Panc1 (cell line): ENCODE measurements at regions not wholly inside any gene's neighbourhood (a gene's known extent, or its start where the extent isn't known, plus 50 kb on each side); places are given as distances from the start of the nearest gene placed in this dataset.

Experiments
- ATAC-seq: fragments of 200-7000 bp; cut with Tn5 transposase; 2 replicates; pipeline ENCODE4 v1.9.1; 2020; ENCODE audit warnings: mild to moderate bottlenecking, moderate library complexity
- BruUV-seq: library from RNA; stranded (reverse); fragments of 400-500 nt; replicated peaks from 2 replicates; lab custom pipeline; 2021; lab: Mats Ljungman, UMichigan
- CTCF ChIA-PET: fragments of 300-600 bp; sonication (Branson Sonifier 250); formaldehyde crosslinking; loops from one replicate; lab custom pipeline; 2022; ENCODE audit warnings: antibody characterized with exemption; lab: Charles Lee
- POLR2A ChIA-PET: fragments of 300-600 bp; sonication (Branson Sonifier 250); formaldehyde crosslinking; loops from one replicate; lab custom pipeline; 2022; ENCODE audit warnings: antibody characterized with exemption; lab: Charles Lee
- DNase-seq: peaks from one replicate; pipeline ENCODE4 v3.0.0-alpha.2; 2010; ENCODE audit warnings: low read depth, low spot score
- H3K27ac ChIP-seq: 2 replicates; pipeline ENCODE4 v1.5.1; 2011; ENCODE audit warnings: mild to moderate bottlenecking, low read length, inconsistent platforms
- H3K27me3 ChIP-seq: fragments of 200-500 bp; sonication (Bioruptor generic); 2 replicates; pipeline ENCODE4 v1.6.0; 2014; ENCODE audit warnings: low read length, inconsistent platforms; ENCODE audit not compliant: control insufficient read depth, insufficient read depth
- H3K36me3 ChIP-seq: fragments of 200-500 bp; sonication (Bioruptor generic); 2 replicates; pipeline ENCODE4 v1.5.1; 2014; ENCODE audit warnings: inconsistent platforms, mild to moderate bottlenecking, low read length, moderate library complexity; ENCODE audit not compliant: control insufficient read depth, insufficient read depth
- H3K4me1 ChIP-seq: 2 replicates; pipeline ENCODE4 v1.5.1; 2011; ENCODE audit warnings: inconsistent platforms, mild to moderate bottlenecking, low read length, moderate library complexity; ENCODE audit not compliant: control insufficient read depth, insufficient read depth
- H3K4me3 ChIP-seq, 2 experiments: 2 replicates each; pipeline ENCODE4 v1.5.1; 2011 to 2012; ENCODE audit warnings: low read depth in 2 of 2, low read length in 2 of 2, mild to moderate bottlenecking in 2 of 2, inconsistent platforms in 1 of 2, moderate library complexity in 1 of 2
- H3K9me3 ChIP-seq: fragments of 200-500 bp; sonication (Bioruptor generic); 2 replicates; pipeline ENCODE4 v1.5.1; 2014; ENCODE audit warnings: low read depth, mild to moderate bottlenecking, inconsistent platforms, low read length, moderate library complexity; ENCODE audit not compliant: control insufficient read depth, insufficient read depth
- CTCF ChIP-seq: fragments of 450-650 bp; IDR thresholded peaks from 2 replicates; pipeline ENCODE4 v1.5.1; 2017; ENCODE audit warnings: mild to moderate bottlenecking
- POLR2AphosphoS5 ChIP-seq: IDR thresholded peaks from 2 replicates; pipeline ENCODE4 v1.6.1; 2012; ENCODE audit warnings: mild to moderate bottlenecking, low read depth, low read length, moderate library complexity
- REST ChIP-seq, 2 experiments: IDR thresholded peaks; 2 replicates each; pipeline ENCODE4 v1.6.1; 2011 to 2012; ENCODE audit warnings: low read depth in 2 of 2, control low read depth in 1 of 2, low read length in 1 of 2, mild to moderate bottlenecking in 1 of 2, moderate library complexity in 1 of 2; ENCODE audit not compliant: insufficient read depth in 1 of 2
- SIN3A ChIP-seq: IDR thresholded peaks from 2 replicates; pipeline ENCODE4 v1.6.1; 2012; ENCODE audit warnings: low read depth, mild to moderate bottlenecking, low read length, moderate library complexity, borderline replicate concordance; ENCODE audit not compliant: insufficient read depth
- TCF7L2 ChIP-seq: IDR thresholded peaks from 2 replicates; pipeline ENCODE4 v1.6.1; 2011; ENCODE audit warnings: mild to moderate bottlenecking, low read depth, low read length, inconsistent platforms
- in situ Hi-C: cut with HindIII; loops from 2 replicates; pipeline ENCODE4 v1.10.0; 2016; ENCODE audit warnings: low sequenced_read_pairs, low pct_unique_long_range_greater_than_20kb
- intact Hi-C: fragments of 100-400 bp; cut with micrococcal nuclease; formaldehyde crosslinking; loops from one replicate; pipeline ENCODE4 v1.10.0; 2022; ENCODE audit not compliant: unreplicated experiment

DNA sequence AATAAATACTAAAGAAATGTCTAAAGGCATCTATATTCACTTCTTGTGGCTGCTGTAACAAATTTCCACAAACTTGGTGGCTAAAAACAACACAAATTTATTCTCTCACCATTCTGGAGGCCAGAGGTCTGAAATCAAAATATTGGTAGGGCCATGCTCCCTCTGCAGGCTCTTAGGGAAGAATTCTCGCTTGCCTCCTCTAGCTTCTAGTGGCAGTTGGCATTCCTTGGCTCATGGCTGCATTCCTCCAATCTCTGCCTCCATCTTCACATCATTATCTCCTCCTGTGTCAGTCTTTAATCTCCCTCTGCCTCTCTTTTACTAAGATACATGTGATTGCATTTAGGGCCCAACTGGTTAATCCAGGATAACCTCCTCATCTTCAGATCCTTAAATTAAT lies 54.1 kb upstream of the RFXAP start:
- POLR2A ChIA-PET, result no interaction called here
- no peak overlapping the region for H3K27ac ChIP-seq
- TF ChIP-seq CTCF (peak; percentile 13; the same call in 1 of the 2 replicates), SIN3A (no peak), TCF7L2 (no peak)
- CTCF ChIA-PET, result no interaction called here
- no peaks in the 10 kb centered on the region for H3K27me3 ChIP-seq
- BruUV-seq, result no TSS peak
- in situ Hi-C loops, result no loop called here
- DNase-seq (no peak), ATAC-seq (no peak)
- intact Hi-C loops, result no loop called here
- no peaks in the 10 kb centered on the region for H3K9me3 ChIP-seq
- no peak overlapping the region for H3K4me3 ChIP-seq
- no peaks in the 10 kb centered on the region for H3K36me3 ChIP-seq
- H3K4me1 ChIP-seq, result no peaks in the 10 kb centered on the region

GRCh38 chr13:36766295-36766694 lies 52.7 kb upstream of the RFXAP start:
- H3K4me3 ChIP-seq, result no peak overlapping the region
- H3K36me3 ChIP-seq, result no peaks in the 10 kb centered on the region
- in situ Hi-C loops (no loop called here), intact Hi-C loops (no loop called here)
- H3K27me3 ChIP-seq, result no peaks in the 10 kb centered on the region
- H3K27ac ChIP-seq, result no peak overlapping the region
- TF ChIP-seq SIN3A, result no peak
- TF ChIP-seq TCF7L2, result no peak
- TF ChIP-seq CTCF, result no peak
- TF ChIP-seq POLR2AphosphoS5, result no peak
- TF ChIP-seq REST (IDR thresholded peaks at IDR 0.05; ENCODE audit: insufficient read depth in 1 of 2, low read depth in 2 of 2, low read length in 1 of 2), result no peak
- DNase-seq (no peak), ATAC-seq (no peak)
- CTCF ChIA-PET, result no interaction called here
- BruUV-seq, result no TSS peak
- POLR2A ChIA-PET, result no interaction called here
- H3K9me3 ChIP-seq, result no peaks in the 10 kb centered on the region
- no peaks in the 10 kb centered on the region for H3K4me1 ChIP-seq
